HG03175 (cell line): ENCODE measurements at regions not wholly inside any gene's neighbourhood (a gene's known extent, or its start where the extent isn't known, plus 50 kb on each side); places are given as distances from the start of the nearest gene placed in this dataset.
"Not testable (repeated sequence)": the region's sequence is repeated elsewhere in the genome, so short reads cannot be mapped to it uniquely, and the experiment has no call there.

Experiments used
- ATAC-seq: cut with Tn5 transposase; IDR thresholded peaks from one replicate; pipeline ENCODE4 v1.9.1; 2021; ENCODE audit warnings: mild to moderate bottlenecking, moderate library complexity; ENCODE audit not compliant: unreplicated experiment

- no peak for ATAC-seq
Observed at GRCh38 chr2:216989340-216990129, 129.7 kb upstream of the TNP1 start.

GRCh38 chr2:216987252-216987821, 127.5 kb upstream of the TNP1 start:
- ATAC-seq = no peak

GRCh38 chr2:216985658-216986141, 125.8 kb upstream of the TNP1 start:
- ATAC-seq = no peak

- no peak for ATAC-seq
Observed at GRCh38 chr2:216984937-216985336, 125.1 kb upstream of the TNP1 start.

- not testable (repeated sequence) for ATAC-seq
Observed at GRCh38 chr2:216981951-216982350, 122.1 kb upstream of the TNP1 start.

DNA sequence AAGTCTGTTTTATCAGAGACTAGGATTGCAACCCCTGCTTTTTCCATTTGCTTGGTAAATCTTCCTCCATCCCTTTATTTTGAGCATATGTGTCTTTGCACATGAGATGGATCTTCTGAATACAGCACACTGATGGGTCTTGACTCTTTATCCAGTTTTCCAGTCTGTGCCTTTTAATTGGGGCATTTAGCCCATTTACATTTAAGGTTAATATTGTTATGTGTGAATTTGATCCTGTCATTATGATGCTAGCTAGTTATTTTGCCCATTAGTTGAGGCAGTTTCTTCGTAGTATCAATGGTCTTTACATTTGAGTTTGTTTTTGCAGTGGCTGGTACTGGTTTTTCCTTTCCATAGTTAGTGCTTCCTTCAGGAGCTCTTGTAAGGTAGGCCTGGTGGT, 120.6 kb upstream of the TNP1 start:
- not testable (repeated sequence) for ATAC-seq

- ATAC-seq = no peak
Observed at GRCh38 chr2:216974321-216975302, 114.7 kb upstream of the TNP1 start.

DNA sequence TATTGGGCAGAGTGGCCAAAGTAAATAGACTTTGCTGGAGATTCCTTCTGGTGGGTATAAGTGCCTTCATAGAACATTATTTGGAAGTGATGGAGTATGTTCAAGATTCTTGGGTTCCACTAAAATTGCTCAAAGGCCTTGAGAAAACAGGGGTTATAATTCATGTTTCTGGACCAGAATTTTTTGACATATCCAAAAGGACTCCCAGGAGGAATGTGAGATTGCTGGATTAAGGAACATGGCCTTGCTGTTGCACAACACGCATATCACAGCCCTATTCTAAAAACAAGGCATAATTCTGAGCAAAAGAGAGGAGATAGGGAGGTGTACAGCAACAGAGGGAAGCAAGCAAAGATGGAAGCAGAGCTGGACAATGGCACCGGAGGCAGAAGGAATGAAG, 111.7 kb upstream of the TNP1 start:
- no peak for ATAC-seq

- ATAC-seq = no peak
Observed at GRCh38 chr2:216970359-216970915, 110.6 kb upstream of the TNP1 start.

DNA sequence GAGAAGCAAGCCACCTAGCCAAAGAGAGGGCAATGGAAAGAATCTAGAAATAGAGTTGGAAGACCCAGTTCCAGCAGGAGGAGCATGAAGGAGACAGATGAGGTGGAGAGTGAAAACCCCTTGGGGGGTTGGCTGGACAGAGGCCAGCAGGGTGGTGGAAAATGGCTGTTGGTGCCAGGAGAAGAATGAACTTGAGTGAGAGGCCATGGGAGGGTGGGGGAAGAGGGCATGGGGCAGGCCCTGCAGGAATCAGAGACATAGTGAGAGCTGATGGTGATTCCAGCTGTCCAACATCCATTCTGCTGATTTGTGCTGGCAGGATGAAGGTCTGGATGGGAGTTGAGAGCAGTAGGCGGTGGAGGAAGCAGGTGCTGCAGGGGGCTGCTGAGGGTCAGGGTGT, 108.0 kb upstream of the TNP1 start:
- no peak for ATAC-seq

DNA sequence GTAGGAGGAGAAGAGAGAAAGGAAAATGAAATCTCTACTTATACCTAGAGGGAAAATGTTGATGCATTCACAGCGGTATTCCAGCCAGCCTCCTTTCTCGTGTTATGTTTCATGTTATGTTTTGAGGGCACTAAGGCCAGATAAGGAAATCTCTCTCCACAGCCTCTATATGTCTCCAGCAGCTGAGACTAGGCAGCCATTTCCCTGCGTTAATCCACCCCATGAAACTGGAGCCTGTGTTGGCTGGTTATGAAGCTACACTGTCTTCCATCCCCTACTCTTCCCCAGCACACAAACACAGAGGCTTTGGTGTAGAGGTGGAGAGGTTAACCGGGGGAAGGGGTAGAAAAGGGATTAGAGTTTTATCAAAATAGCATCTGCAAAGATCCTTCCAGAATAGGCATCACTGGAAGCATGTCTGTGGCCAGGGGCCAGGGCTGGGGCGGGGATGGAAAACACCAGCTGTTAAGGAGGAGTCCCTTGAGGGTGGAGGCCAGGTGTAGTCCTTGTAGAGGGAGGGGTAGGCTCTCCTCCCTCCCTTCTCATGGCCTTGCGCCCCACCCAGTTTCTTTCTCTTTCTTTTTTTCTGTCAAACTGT, 100.9 kb upstream of the TNP1 start:
- no peak for ATAC-seq

DNA sequence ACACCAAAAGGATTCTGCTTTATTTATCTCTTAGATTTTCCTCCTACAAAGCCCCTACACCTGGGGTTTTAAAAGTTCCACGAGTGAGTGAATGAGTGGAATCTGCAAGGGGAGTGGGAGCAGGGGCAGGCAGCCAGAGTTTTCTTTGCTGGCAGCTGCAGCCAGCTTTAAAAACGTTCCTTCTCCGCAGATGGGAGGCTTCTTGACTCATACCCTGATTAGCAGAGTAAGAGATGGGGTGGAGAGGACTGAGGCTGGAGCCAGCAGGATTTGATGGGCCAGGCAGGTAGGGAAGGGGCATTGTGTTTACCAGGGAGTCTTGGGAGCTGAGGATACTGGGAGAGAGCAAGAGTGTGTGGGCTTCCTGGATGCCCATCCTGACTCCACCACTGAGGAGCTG, 99.6 kb upstream of the TNP1 start:
- no peak for ATAC-seq

DNA sequence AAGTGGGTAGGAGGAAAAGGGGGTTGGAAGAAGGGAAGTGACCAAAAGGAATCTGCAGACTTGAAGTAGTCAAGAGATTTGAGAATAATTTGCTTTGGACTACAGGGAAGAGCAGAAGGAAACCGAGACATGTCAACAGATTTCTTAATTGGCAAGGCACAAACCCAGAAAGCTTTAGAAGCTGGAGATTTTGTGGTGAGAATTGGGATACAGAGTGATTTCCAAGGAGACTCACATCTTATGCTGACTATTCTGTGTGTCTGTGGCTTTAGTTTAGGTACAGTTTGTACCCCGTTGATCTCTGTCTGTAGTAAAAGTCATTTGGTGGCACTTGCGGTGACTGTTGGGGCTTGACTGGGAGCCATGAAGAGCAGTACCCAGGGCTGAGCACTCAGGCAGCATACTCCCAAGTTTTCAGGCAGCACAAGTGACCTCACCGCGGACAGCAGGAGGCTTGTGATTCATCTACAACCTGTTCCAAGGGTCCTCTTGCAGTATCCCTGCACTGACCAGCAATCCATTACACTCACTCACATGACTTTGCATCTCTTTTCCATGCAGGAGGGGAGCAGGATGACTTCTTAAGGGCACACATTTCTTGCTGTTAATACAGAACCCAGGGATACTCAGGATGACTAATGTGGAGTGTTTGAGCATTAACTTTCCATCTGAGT, 97.1 kb upstream of the TNP1 start:
- no peak for ATAC-seq

- ATAC-seq = no peak
Observed at GRCh38 chr2:216951171-216951570, 91.3 kb upstream of the TNP1 start.

- no peak for ATAC-seq
Observed at GRCh38 chr2:216950547-216950946, 90.7 kb upstream of the TNP1 start.

- ATAC-seq = peak; percentile 55
Observed at GRCh38 chr2:216949700-216950413, 90.0 kb upstream of the TNP1 start.

GRCh38 chr2:216947055-216947454, 87.2 kb upstream of the TNP1 start:
- ATAC-seq = no peak

GRCh38 chr2:216944733-216945132, 84.9 kb upstream of the TNP1 start:
- no peak for ATAC-seq

- ATAC-seq = no peak
Observed at GRCh38 chr2:216943109-216943508, 83.2 kb upstream of the TNP1 start.
